Immature natural killer cell (primary cell): ENCODE measurements at regions not wholly inside any gene's neighbourhood (a gene's known extent, or its start where the extent isn't known, plus 50 kb on each side); places are given as distances from the start of the nearest gene placed in this dataset.
"Not testable (repeated sequence)": the region's sequence is repeated elsewhere in the genome, so short reads cannot be mapped to it uniquely, and the experiment has no call there.

Experiments
- DNase-seq, 3 donors: peaks; one replicate each; pipeline ENCODE4 v3.0.0; 2022; ENCODE audit warnings: mixed read lengths in 1 of 3
- H3K27ac Mint-ChIP-seq, 6 donors: one replicate each; pipeline ENCODE4 v1.8.0; 2020; ENCODE audit warnings: mixed read lengths in 6 of 6, mild to moderate bottlenecking in 5 of 6, inconsistent platforms in 4 of 6, moderate library complexity in 3 of 6
- H3K27me3 Mint-ChIP-seq, 3 donors: one replicate each; pipeline ENCODE4 v1.8.0; 2020 to 2021; ENCODE audit warnings: low read depth in 3 of 3, mild to moderate bottlenecking in 3 of 3, mixed read lengths in 3 of 3, moderate library complexity in 3 of 3, inconsistent platforms in 1 of 3
- H3K36me3 Mint-ChIP-seq, 3 donors: one replicate each; pipeline ENCODE4 v1.8.0; 2020; ENCODE audit warnings: mixed read lengths in 3 of 3, inconsistent platforms in 2 of 3, mild to moderate bottlenecking in 2 of 3
- H3K4me1 Mint-ChIP-seq, 2 donors: one replicate each; pipeline ENCODE4 v1.8.0; 2020; ENCODE audit warnings: inconsistent platforms in 2 of 2, mild to moderate bottlenecking in 2 of 2, mixed read lengths in 2 of 2, moderate library complexity in 1 of 2
- H3K4me3 Mint-ChIP-seq, 5 donors: one replicate each; pipeline ENCODE4 v1.8.0; 2020; ENCODE audit warnings: mild to moderate bottlenecking in 5 of 5, mixed read lengths in 5 of 5, inconsistent platforms in 3 of 5, moderate library complexity in 3 of 5
- H3K9me3 Mint-ChIP-seq, 6 donors: one replicate each; pipeline ENCODE4 v1.8.0; 2020; ENCODE audit warnings: mild to moderate bottlenecking in 6 of 6, mixed read lengths in 6 of 6, inconsistent platforms in 4 of 6, moderate library complexity in 3 of 6

GRCh38 chr16:33979613-33980012 lies 520.2 kb downstream of the TP53TG3F start:
- not testable (repeated sequence) for H3K4me3 Mint-ChIP-seq, H3K4me1 Mint-ChIP-seq, H3K9me3 Mint-ChIP-seq, H3K27ac Mint-ChIP-seq, DNase-seq, H3K27me3 Mint-ChIP-seq, H3K36me3 Mint-ChIP-seq

GRCh38 chr16:33980736-33981135 lies 521.3 kb downstream of the TP53TG3F start:
- H3K27me3 Mint-ChIP-seq, H3K9me3 Mint-ChIP-seq, H3K27ac Mint-ChIP-seq, H3K36me3 Mint-ChIP-seq, H3K4me1 Mint-ChIP-seq, H3K4me3 Mint-ChIP-seq, DNase-seq: not testable (repeated sequence)

GRCh38 chr16:33984428-33984827 lies 525.0 kb downstream of the TP53TG3F start:
- not testable (repeated sequence) for H3K36me3 Mint-ChIP-seq, H3K4me1 Mint-ChIP-seq, H3K27ac Mint-ChIP-seq, H3K27me3 Mint-ChIP-seq, DNase-seq, H3K4me3 Mint-ChIP-seq, H3K9me3 Mint-ChIP-seq

- not testable (repeated sequence) for H3K4me3 Mint-ChIP-seq, H3K27ac Mint-ChIP-seq, H3K27me3 Mint-ChIP-seq, H3K9me3 Mint-ChIP-seq, H3K36me3 Mint-ChIP-seq, DNase-seq, H3K4me1 Mint-ChIP-seq
Measured at GRCh38 chr16:33986521-33986920, 527.1 kb downstream of the TP53TG3F start.

- not testable (repeated sequence) for H3K4me1 Mint-ChIP-seq, H3K36me3 Mint-ChIP-seq, H3K9me3 Mint-ChIP-seq, H3K27me3 Mint-ChIP-seq, DNase-seq, H3K27ac Mint-ChIP-seq, H3K4me3 Mint-ChIP-seq
Measured at GRCh38 chr16:33987348-33987963, 528.0 kb downstream of the TP53TG3F start.

GRCh38 chr16:33988012-33988411 lies 528.6 kb downstream of the TP53TG3F start:
- H3K36me3 Mint-ChIP-seq, H3K27ac Mint-ChIP-seq, H3K4me1 Mint-ChIP-seq, H3K27me3 Mint-ChIP-seq, DNase-seq, H3K9me3 Mint-ChIP-seq, H3K4me3 Mint-ChIP-seq: not testable (repeated sequence)

- H3K4me3 Mint-ChIP-seq, DNase-seq, H3K27me3 Mint-ChIP-seq, H3K4me1 Mint-ChIP-seq, H3K27ac Mint-ChIP-seq, H3K36me3 Mint-ChIP-seq: not testable (repeated sequence)
- peaks cover 0 to 10% (median 5%) of the 10 kb centered on the region in 6 donors for H3K9me3 Mint-ChIP-seq
Measured at GRCh38 chr16:33990488-33990887, 531.1 kb downstream of the TP53TG3F start.

GRCh38 chr16:33992513-33993177 lies 533.2 kb downstream of the TP53TG3F start:
- H3K27ac Mint-ChIP-seq, H3K4me3 Mint-ChIP-seq, H3K27me3 Mint-ChIP-seq, H3K36me3 Mint-ChIP-seq, DNase-seq, H3K4me1 Mint-ChIP-seq: not testable (repeated sequence)
- H3K9me3 Mint-ChIP-seq, result peaks cover 0 to 12% (median 6%) of the 10 kb centered on the region in 6 donors

GRCh38 chr16:33994207-33994606 lies 534.8 kb downstream of the TP53TG3F start:
- not testable (repeated sequence) for H3K36me3 Mint-ChIP-seq, DNase-seq, H3K27me3 Mint-ChIP-seq, H3K4me1 Mint-ChIP-seq, H3K4me3 Mint-ChIP-seq, H3K27ac Mint-ChIP-seq
- H3K9me3 Mint-ChIP-seq, result peaks cover 0 to 12% (median 6%) of the 10 kb centered on the region in 6 donors

- peaks cover 0 to 12% (median 6%) of the 10 kb centered on the region in 6 donors for H3K9me3 Mint-ChIP-seq
- not testable (repeated sequence) for H3K27me3 Mint-ChIP-seq, H3K27ac Mint-ChIP-seq, H3K36me3 Mint-ChIP-seq, DNase-seq, H3K4me3 Mint-ChIP-seq, H3K4me1 Mint-ChIP-seq
Measured at GRCh38 chr16:33995821-33996372, 536.5 kb downstream of the TP53TG3F start.

- not testable (repeated sequence) for H3K4me3 Mint-ChIP-seq, H3K9me3 Mint-ChIP-seq, DNase-seq, H3K36me3 Mint-ChIP-seq, H3K27me3 Mint-ChIP-seq, H3K27ac Mint-ChIP-seq, H3K4me1 Mint-ChIP-seq
Measured at GRCh38 chr16:34001184-34001583, 541.8 kb downstream of the TP53TG3F start.

- not testable (repeated sequence) for DNase-seq, H3K27ac Mint-ChIP-seq, H3K9me3 Mint-ChIP-seq, H3K4me3 Mint-ChIP-seq, H3K4me1 Mint-ChIP-seq, H3K27me3 Mint-ChIP-seq, H3K36me3 Mint-ChIP-seq
Measured at GRCh38 chr16:34001961-34002360, 542.5 kb downstream of the TP53TG3F start.

- not testable (repeated sequence) for DNase-seq, H3K27ac Mint-ChIP-seq, H3K4me3 Mint-ChIP-seq, H3K27me3 Mint-ChIP-seq, H3K4me1 Mint-ChIP-seq, H3K36me3 Mint-ChIP-seq
- peaks cover 8 to 25% (median 15%) of the 10 kb centered on the region in 6 donors for H3K9me3 Mint-ChIP-seq
Measured at GRCh38 chr16:34014841-34015820, 555.7 kb downstream of the TP53TG3F start.

GRCh38 chr16:34018277-34018676 lies 558.9 kb downstream of the TP53TG3F start:
- DNase-seq, H3K27me3 Mint-ChIP-seq, H3K27ac Mint-ChIP-seq, H3K4me1 Mint-ChIP-seq: not testable (repeated sequence)
- H3K9me3 Mint-ChIP-seq, result peaks cover 14 to 41% (median 35%) of the 10 kb centered on the region in 6 donors
- peak overlapping the region in 2 of 5 donors; percentile 1 to 51 for H3K4me3 Mint-ChIP-seq
- peaks cover 0 to 13% (median 5%) of the 10 kb centered on the region in 3 donors for H3K36me3 Mint-ChIP-seq
